Keratinocyte (primary cell): ENCODE measurements at regions not wholly inside any gene's neighbourhood (a gene's known extent, or its start where the extent isn't known, plus 50 kb on each side); places are given as distances from the start of the nearest gene placed in this dataset.

ENCODE experiments used
- DNase-seq: peaks from one replicate; pipeline ENCODE4 v3.0.0-alpha.2; 2011; ENCODE audit warnings: low read depth, missing footprints, low spot score
- FAIRE-seq: peaks from 2 replicates; lab custom pipeline; 2011; peaks lifted over from hg19 to GRCh38; lab: Jason Lieb, UNC
- H2AFZ ChIP-seq: 2 replicates; pipeline ENCODE4 v1.6.0; 2012; ENCODE audit warnings: low read length, control low read depth, inconsistent platforms; ENCODE audit not compliant: control insufficient read depth
- H3K27ac ChIP-seq: 2 replicates; pipeline ENCODE4 v1.5.1; 2011; ENCODE audit warnings: low read length; ENCODE audit not compliant: control insufficient read depth, insufficient read depth
- H3K27me3 ChIP-seq: 3 replicates; pipeline ENCODE4 v1.6.0; 2011; ENCODE audit warnings: low read length; ENCODE audit not compliant: control insufficient read depth, insufficient read depth; ENCODE audit errors: extremely low read depth
- H3K36me3 ChIP-seq, 2 experiments: 2 replicates in 1 of 2; 3 replicates in 1 of 2; pipeline ENCODE4 v1.5.1; 2011; ENCODE audit warnings: low read length in 2 of 2, mild to moderate bottlenecking in 1 of 2; ENCODE audit not compliant: control insufficient read depth in 2 of 2, insufficient read depth in 2 of 2; ENCODE audit errors: extremely low read depth in 1 of 2
- H3K4me1 ChIP-seq: 3 replicates; pipeline ENCODE4 v1.5.1; 2011; ENCODE audit warnings: low read length; ENCODE audit not compliant: control insufficient read depth, insufficient read depth; ENCODE audit errors: extremely low read depth
- H3K4me2 ChIP-seq: 3 replicates; pipeline ENCODE4 v1.6.0; 2011; ENCODE audit warnings: low read depth, low read length; ENCODE audit not compliant: control insufficient read depth, insufficient read depth; ENCODE audit errors: extremely low read depth
- H3K4me3 ChIP-seq, 3 experiments: fragments of 200-600 bp in 1 of 3; sonication (generic) in 1 of 3; 2 replicates in 2 of 3; 3 replicates in 1 of 3; pipeline ENCODE4 v1.5.1; 2011 to 2016; ENCODE audit warnings: low read length in 3 of 3, mild to moderate bottlenecking in 3 of 3, control low read depth in 2 of 3, inconsistent platforms in 1 of 3, low read depth in 1 of 3, mixed read lengths in 1 of 3, mixed run types in 1 of 3, moderate library complexity in 1 of 3; ENCODE audit not compliant: control insufficient read depth in 2 of 3, insufficient read depth in 2 of 3; ENCODE audit errors: extremely low read depth in 1 of 3
- H3K79me2 ChIP-seq: 2 replicates; pipeline ENCODE4 v1.6.0; 2012; ENCODE audit warnings: low read length; ENCODE audit not compliant: control insufficient read depth, insufficient read depth
- H3K9ac ChIP-seq: 3 replicates; pipeline ENCODE4 v1.6.0; 2011; ENCODE audit warnings: low read length; ENCODE audit not compliant: control insufficient read depth, insufficient read depth; ENCODE audit errors: extremely low read depth
- H3K9me1 ChIP-seq: 3 replicates; pipeline ENCODE4 v1.6.0; 2011; ENCODE audit warnings: low read length; ENCODE audit not compliant: control insufficient read depth, insufficient read depth; ENCODE audit errors: extremely low read depth
- H3K9me3 ChIP-seq: 2 replicates; pipeline ENCODE4 v1.5.1; 2012; ENCODE audit warnings: low read depth, low read length; ENCODE audit not compliant: control insufficient read depth
- H4K20me1 ChIP-seq: 3 replicates; pipeline ENCODE4 v1.6.0; 2011; ENCODE audit warnings: low read length; ENCODE audit not compliant: control insufficient read depth, insufficient read depth; ENCODE audit errors: extremely low read depth
- EZH2 ChIP-seq: IDR thresholded peaks from one replicate; pipeline ENCODE4 v1.6.1; 2012; ENCODE audit warnings: inconsistent platforms, mild to moderate bottlenecking, low read length, moderate library complexity
- dilution Hi-C: fragments of 300-500 bp; cut with MboI; formaldehyde crosslinking; loops from one replicate; pipeline ENCODE4 v1.7.0; 2020; ENCODE audit warnings: low sequenced_read_pairs; ENCODE audit not compliant: extremely low pct_ligation_motif_present
- TF ChIP-seq, protein P1 (sequence below), 3 experiments: IDR thresholded peaks in 1 of 3; conservative IDR thresholded peaks in 1 of 3; optimal IDR thresholded peaks in 1 of 3; 2 replicates in 2 of 3; 3 replicates in 1 of 3; pipeline versions ENCODE3 to v1.5.1; 2011; ENCODE audit warnings: low read length in 3 of 3, mild to moderate bottlenecking in 3 of 3, moderate library complexity in 2 of 3, control low read depth in 1 of 3, inconsistent platforms in 1 of 3; ENCODE audit not compliant: insufficient read depth in 2 of 3; ENCODE audit errors: extremely low read depth in 1 of 3

- Histone ChIP-seq H3K4me1 (no peaks in the 10 kb centered on the region), H3K9ac (no peak overlapping the region), H3K4me2 (no peak overlapping the region), H3K27ac (no peak overlapping the region), H4K20me1 (no peaks in the 10 kb centered on the region), H3K9me1 (no peaks in the 10 kb centered on the region), H3K4me3 (no peak overlapping the region), H2AFZ (no peak overlapping the region), H3K27me3 (no peaks in the 10 kb centered on the region), H3K36me3 (no peaks in the 10 kb centered on the region), H3K9me3 (no peaks in the 10 kb centered on the region), H3K79me2 (no peaks in the 10 kb centered on the region)
- no peak for TF ChIP-seq EZH2
- TF ChIP-seq, protein P1, sequence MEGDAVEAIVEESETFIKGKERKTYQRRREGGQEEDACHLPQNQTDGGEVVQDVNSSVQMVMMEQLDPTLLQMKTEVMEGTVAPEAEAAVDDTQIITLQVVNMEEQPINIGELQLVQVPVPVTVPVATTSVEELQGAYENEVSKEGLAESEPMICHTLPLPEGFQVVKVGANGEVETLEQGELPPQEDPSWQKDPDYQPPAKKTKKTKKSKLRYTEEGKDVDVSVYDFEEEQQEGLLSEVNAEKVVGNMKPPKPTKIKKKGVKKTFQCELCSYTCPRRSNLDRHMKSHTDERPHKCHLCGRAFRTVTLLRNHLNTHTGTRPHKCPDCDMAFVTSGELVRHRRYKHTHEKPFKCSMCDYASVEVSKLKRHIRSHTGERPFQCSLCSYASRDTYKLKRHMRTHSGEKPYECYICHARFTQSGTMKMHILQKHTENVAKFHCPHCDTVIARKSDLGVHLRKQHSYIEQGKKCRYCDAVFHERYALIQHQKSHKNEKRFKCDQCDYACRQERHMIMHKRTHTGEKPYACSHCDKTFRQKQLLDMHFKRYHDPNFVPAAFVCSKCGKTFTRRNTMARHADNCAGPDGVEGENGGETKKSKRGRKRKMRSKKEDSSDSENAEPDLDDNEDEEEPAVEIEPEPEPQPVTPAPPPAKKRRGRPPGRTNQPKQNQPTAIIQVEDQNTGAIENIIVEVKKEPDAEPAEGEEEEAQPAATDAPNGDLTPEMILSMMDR (optimal IDR thresholded peaks at IDR 0.05 in 1 of 3, IDR thresholded peaks at IDR 0.05 in 1 of 3, conservative IDR thresholded peaks at IDR 0.05 in 1 of 3; ENCODE audit: extremely low read depth in 1 of 3, insufficient read depth in 2 of 3, low read length in 3 of 3): no peak
- dilution Hi-C loops: no loop called here
- FAIRE-seq (no peak), DNase-seq (no peak)
Observed at GRCh38 chr1:68720476-68720875, 223.6 kb upstream of the DEPDC1 start.

DNA sequence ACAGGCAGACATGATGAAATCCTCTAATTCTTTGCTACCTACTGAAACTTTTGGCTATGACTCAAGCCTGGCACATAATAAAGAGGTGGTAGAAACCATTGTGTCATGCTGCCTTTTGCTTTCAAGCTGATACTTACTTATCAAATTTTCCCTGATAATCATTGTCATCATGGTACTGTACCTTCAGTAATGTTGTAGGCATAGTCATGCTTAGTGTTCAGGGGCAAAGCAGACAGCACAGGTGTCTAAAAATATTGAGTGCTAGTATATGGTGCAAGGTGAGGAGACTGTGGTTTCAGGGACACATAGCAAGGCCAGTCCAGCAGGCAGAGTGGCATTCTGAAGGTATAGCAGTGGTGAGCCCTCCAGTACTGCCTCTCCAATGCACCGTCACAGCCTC, 226.9 kb upstream of the DEPDC1 start:
- Histone ChIP-seq H3K4me3 (no peak overlapping the region), H3K9me3 (no peaks in the 10 kb centered on the region), H3K27me3 (no peaks in the 10 kb centered on the region), H2AFZ (no peak overlapping the region), H3K9me1 (no peaks in the 10 kb centered on the region), H3K4me1 (no peaks in the 10 kb centered on the region), H3K9ac (no peak overlapping the region), H3K36me3 (no peaks in the 10 kb centered on the region), H3K27ac (no peak overlapping the region), H3K4me2 (no peak overlapping the region), H3K79me2 (no peaks in the 10 kb centered on the region), H4K20me1 (no peaks in the 10 kb centered on the region)
- TF ChIP-seq, protein P1 (optimal IDR thresholded peaks at IDR 0.05 in 1 of 3, IDR thresholded peaks at IDR 0.05 in 1 of 3, conservative IDR thresholded peaks at IDR 0.05 in 1 of 3; ENCODE audit: extremely low read depth in 1 of 3, insufficient read depth in 2 of 3, low read length in 3 of 3): no peak
- no peak for TF ChIP-seq EZH2
- no peak for FAIRE-seq
- no peak for DNase-seq
- dilution Hi-C loops: no loop called here
